Smooth muscle cell (in vitro differentiated cells): ENCODE measurements at regions not wholly inside any gene's neighbourhood (a gene's known extent, or its start where the extent isn't known, plus 50 kb on each side); places are given as distances from the start of the nearest gene placed in this dataset.
"Not testable (repeated sequence)": the region's sequence is repeated elsewhere in the genome, so short reads cannot be mapped to it uniquely, and the experiment has no call there.

Source experiments
- DNase-seq: peaks from one replicate; lab custom pipeline; 2025; ENCODE audit not compliant: unreplicated experiment; lab: John Stamatoyannopoulos, UW
- H2AFZ ChIP-seq: fragments of 200-600 bp; sonication (generic); 2 replicates; pipeline ENCODE4 v1.6.0; 2016; ENCODE audit warnings: antibody characterized with exemption, low read depth, mild to moderate bottlenecking
- H3F3A ChIP-seq: fragments of 200-600 bp; sonication (generic); 2 replicates; pipeline ENCODE4 v1.6.0; 2017; ENCODE audit warnings: antibody characterized with exemption, low read depth
- H3K27ac ChIP-seq: fragments of 200-600 bp; sonication (generic); 2 replicates; pipeline ENCODE4 v1.5.1; 2016; ENCODE audit warnings: low read depth, mild to moderate bottlenecking
- H3K27me3 ChIP-seq: fragments of 200-600 bp; sonication (generic); 2 replicates; pipeline ENCODE4 v1.6.1; 2016; ENCODE audit warnings: low read depth, mild to moderate bottlenecking
- H3K36me3 ChIP-seq: fragments of 200-600 bp; sonication (generic); 2 replicates; pipeline ENCODE4 v1.5.1; 2016; ENCODE audit warnings: low read depth
- H3K4me1 ChIP-seq: fragments of 200-600 bp; sonication (generic); 2 replicates; pipeline ENCODE4 v1.5.1; 2016; ENCODE audit warnings: low read depth
- H3K4me2 ChIP-seq: fragments of 200-600 bp; sonication (generic); 2 replicates; pipeline ENCODE4 v1.6.0; 2016; ENCODE audit warnings: mild to moderate bottlenecking
- H3K4me3 ChIP-seq: fragments of 200-600 bp; sonication (generic); 2 replicates; pipeline ENCODE4 v1.5.1; 2016; ENCODE audit warnings: mild to moderate bottlenecking
- H3K79me2 ChIP-seq: fragments of 200-600 bp; sonication (generic); 2 replicates; pipeline ENCODE4 v1.6.0; 2016; ENCODE audit warnings: low read depth, mild to moderate bottlenecking
- H3K9ac ChIP-seq: fragments of 200-600 bp; sonication (generic); 2 replicates; pipeline ENCODE4 v1.6.0; 2016; ENCODE audit warnings: low read depth
- H3K9me3 ChIP-seq: fragments of 200-600 bp; sonication (generic); replicated peaks from 2 replicates; pipeline ENCODE4 v1.5.1; 2016; ENCODE audit warnings: low read depth
- H4K20me1 ChIP-seq: fragments of 200-600 bp; sonication (generic); 2 replicates; pipeline ENCODE4 v1.6.0; 2016; ENCODE audit warnings: low read depth
- WGBS: methylation state at CpG from one replicate; pipeline ENCODE4 v1.1.7; 2016; ENCODE audit warnings: low lambda C conversion rate; 5-methylcytosine and 5-hydroxymethylcytosine counted together
- TF ChIP-seq, protein P1 (sequence below): fragments of 200-600 bp; sonication (generic); IDR thresholded peaks from 2 replicates; pipeline ENCODE4 v1.5.1; 2017; ENCODE audit warnings: borderline replicate concordance, mild to moderate bottlenecking, antibody characterized with exemption; ENCODE audit not compliant: insufficient read depth, poor library complexity, severe bottlenecking

GRCh38 chr17:20702692-20703091 is 123.2 kb downstream of the CDRT15L2 start:
- TF ChIP-seq, protein P1, sequence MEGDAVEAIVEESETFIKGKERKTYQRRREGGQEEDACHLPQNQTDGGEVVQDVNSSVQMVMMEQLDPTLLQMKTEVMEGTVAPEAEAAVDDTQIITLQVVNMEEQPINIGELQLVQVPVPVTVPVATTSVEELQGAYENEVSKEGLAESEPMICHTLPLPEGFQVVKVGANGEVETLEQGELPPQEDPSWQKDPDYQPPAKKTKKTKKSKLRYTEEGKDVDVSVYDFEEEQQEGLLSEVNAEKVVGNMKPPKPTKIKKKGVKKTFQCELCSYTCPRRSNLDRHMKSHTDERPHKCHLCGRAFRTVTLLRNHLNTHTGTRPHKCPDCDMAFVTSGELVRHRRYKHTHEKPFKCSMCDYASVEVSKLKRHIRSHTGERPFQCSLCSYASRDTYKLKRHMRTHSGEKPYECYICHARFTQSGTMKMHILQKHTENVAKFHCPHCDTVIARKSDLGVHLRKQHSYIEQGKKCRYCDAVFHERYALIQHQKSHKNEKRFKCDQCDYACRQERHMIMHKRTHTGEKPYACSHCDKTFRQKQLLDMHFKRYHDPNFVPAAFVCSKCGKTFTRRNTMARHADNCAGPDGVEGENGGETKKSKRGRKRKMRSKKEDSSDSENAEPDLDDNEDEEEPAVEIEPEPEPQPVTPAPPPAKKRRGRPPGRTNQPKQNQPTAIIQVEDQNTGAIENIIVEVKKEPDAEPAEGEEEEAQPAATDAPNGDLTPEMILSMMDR: no peak
- 99% methylated on average over 4 of the region's 4 CpGs for WGBS
- H3K4me3 ChIP-seq: no peak overlapping the region
- H3K9ac ChIP-seq: no peak overlapping the region
- DNase-seq: no peak
- no peaks in the 10 kb centered on the region for H3K4me1 ChIP-seq
- H3F3A ChIP-seq: no peaks in the 10 kb centered on the region
- no peaks in the 10 kb centered on the region for H3K79me2 ChIP-seq
- no peaks in the 10 kb centered on the region for H3K36me3 ChIP-seq
- no peaks in the 10 kb centered on the region for H3K9me3 ChIP-seq
- H2AFZ ChIP-seq: no peak overlapping the region
- H3K27me3 ChIP-seq: no peaks in the 10 kb centered on the region
- no peaks in the 10 kb centered on the region for H4K20me1 ChIP-seq
- no peak overlapping the region for H3K4me2 ChIP-seq
- H3K27ac ChIP-seq: no peak overlapping the region

DNA sequence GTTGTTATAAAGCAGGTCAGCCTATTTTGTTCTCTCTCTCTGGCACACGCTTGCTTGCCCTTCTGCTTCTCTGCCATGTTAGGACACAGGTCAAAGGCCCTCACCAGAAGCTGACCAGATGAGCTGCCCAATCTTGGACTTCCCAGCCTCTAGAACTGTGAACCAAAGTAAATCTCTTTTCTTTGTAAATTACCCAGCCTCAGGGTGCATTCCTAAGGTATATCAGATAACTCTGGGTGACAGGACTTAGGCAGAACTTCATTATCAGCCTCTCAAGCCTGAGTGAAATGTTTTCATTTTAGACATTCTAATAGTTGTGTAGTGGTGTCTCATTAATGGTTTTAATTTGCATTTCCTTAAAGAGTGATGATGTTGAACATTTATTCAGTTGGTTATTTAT is 124.3 kb downstream of the CDRT15L2 start:
- TF ChIP-seq, protein P1: no peak
- Histone ChIP-seq H4K20me1 (no peaks in the 10 kb centered on the region), H3K4me1 (no peaks in the 10 kb centered on the region), H3K9me3 (no peaks in the 10 kb centered on the region), H2AFZ (no peak overlapping the region), H3K27me3 (no peaks in the 10 kb centered on the region), H3K79me2 (no peaks in the 10 kb centered on the region), H3K36me3 (no peaks in the 10 kb centered on the region), H3K9ac (no peak overlapping the region), H3K4me2 (no peak overlapping the region), H3F3A (no peaks in the 10 kb centered on the region), H3K4me3 (no peak overlapping the region), H3K27ac (no peak overlapping the region)
- DNase-seq: no peak
- WGBS: 100% methylated on average over 1 of the region's 1 CpG

DNA sequence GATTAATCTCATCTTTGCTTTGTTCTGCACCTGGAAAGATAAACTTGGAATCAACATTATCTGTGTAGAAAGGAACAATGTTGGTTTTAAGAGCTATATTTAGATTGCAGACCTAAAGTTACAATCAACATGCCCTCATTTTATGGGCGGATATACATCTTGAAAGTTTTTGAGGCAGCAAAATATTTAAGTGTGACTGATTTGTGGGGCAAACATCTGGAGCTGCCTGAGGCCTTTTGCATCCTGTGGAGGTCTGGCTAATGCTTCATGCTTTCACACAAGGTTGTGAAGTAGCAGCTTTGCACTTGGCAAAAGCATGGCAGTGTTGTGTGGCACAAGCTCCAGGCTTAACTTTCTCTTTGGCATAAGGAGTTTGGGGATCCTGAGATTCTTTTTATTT is 125.7 kb downstream of the CDRT15L2 start:
- not testable (repeated sequence) for DNase-seq, H3K9me3 ChIP-seq, H3K27ac ChIP-seq, H4K20me1 ChIP-seq, H3F3A ChIP-seq, H3K36me3 ChIP-seq, H3K79me2 ChIP-seq, H2AFZ ChIP-seq, H3K4me1 ChIP-seq, H3K4me3 ChIP-seq, H3K27me3 ChIP-seq, H3K9ac ChIP-seq, H3K4me2 ChIP-seq
- WGBS: 86% methylated on average over 1 of the region's 1 CpG

- H4K20me1 ChIP-seq: no peaks in the 10 kb centered on the region
- no peaks in the 10 kb centered on the region for H3K79me2 ChIP-seq
- H3K4me3 ChIP-seq: no peak overlapping the region
- no peaks in the 10 kb centered on the region for H3K9me3 ChIP-seq
- no peaks in the 10 kb centered on the region for H3K27me3 ChIP-seq
- H3K4me2 ChIP-seq: no peak overlapping the region
- no peak overlapping the region for H3K9ac ChIP-seq
- H3K4me1 ChIP-seq: no peaks in the 10 kb centered on the region
- no peaks in the 10 kb centered on the region for H3F3A ChIP-seq
- 90% methylated on average over 16 of the region's 16 CpGs for WGBS
- no peaks in the 10 kb centered on the region for H3K36me3 ChIP-seq
- H3K27ac ChIP-seq: no peak overlapping the region
- TF ChIP-seq, protein P1: no peak
- no peak for DNase-seq
- no peak overlapping the region for H2AFZ ChIP-seq
Measured at GRCh38 chr17:20706751-20707373, 127.3 kb downstream of the CDRT15L2 start.

- not testable (repeated sequence) for H2AFZ ChIP-seq, DNase-seq, H3K27ac ChIP-seq, H3K9ac ChIP-seq, H3K9me3 ChIP-seq, H3F3A ChIP-seq, H3K4me1 ChIP-seq, H4K20me1 ChIP-seq, H3K27me3 ChIP-seq, H3K36me3 ChIP-seq, H3K4me2 ChIP-seq, H3K4me3 ChIP-seq, H3K79me2 ChIP-seq
- 83% methylated on average over 10 of the region's 11 CpGs for WGBS
Measured at GRCh38 chr17:20708821-20709220, 129.3 kb downstream of the CDRT15L2 start.

DNA sequence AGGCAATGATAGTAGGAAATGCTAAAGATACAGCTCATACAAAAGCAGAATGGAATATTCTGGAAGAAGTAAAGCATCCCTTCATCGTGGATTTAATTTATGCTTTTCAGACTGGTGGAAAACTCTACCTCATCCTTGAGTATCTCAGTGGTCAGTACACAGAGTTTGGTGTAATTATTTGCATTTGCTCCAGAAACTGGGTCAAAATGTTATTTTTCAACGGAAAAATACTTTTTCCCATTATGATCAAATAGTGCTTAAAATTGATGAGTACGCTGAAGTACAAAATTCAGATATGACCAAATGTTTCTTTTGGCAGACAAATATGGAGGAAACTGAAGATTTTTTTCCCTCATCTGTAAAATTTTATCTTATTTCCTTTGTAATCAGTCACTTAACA is 137.0 kb downstream of the CDRT15L2 start:
- not testable (repeated sequence) for H3K4me1 ChIP-seq, H3F3A ChIP-seq, DNase-seq, H3K9me3 ChIP-seq, H3K27me3 ChIP-seq, H3K36me3 ChIP-seq, H3K4me2 ChIP-seq, H2AFZ ChIP-seq, H3K9ac ChIP-seq, H3K79me2 ChIP-seq, H4K20me1 ChIP-seq, H3K4me3 ChIP-seq, H3K27ac ChIP-seq
- 97% methylated on average over 3 of the region's 3 CpGs for WGBS
